ENCODE measurements at regions not wholly inside any gene's neighbourhood (a gene's known extent, or its start where the extent isn't known, plus 50 kb on each side); places are given as distances from the start of the nearest gene placed in this dataset.

- TF ChIP-seq CTCF (IDR thresholded peaks at IDR 0.05) (no peak), ZNF121 (CRISPR knock-in tag; IDR thresholded peaks at IDR 0.05) (no peak), FOXP1 (CRISPR knock-in tag; IDR thresholded peaks at IDR 0.05; ENCODE audit: borderline replicate concordance) (no peak), OVOL2 (CRISPR knock-in tag; IDR thresholded peaks at IDR 0.05; ENCODE audit: borderline replicate concordance) (no peak), USF2 (CRISPR knock-in tag; IDR thresholded peaks at IDR 0.05) (no peak), STAT6 (CRISPR knock-in tag; conservative IDR thresholded peaks at IDR 0.05; ENCODE audit: low read depth) (no peak), MAX (CRISPR knock-in tag; IDR thresholded peaks at IDR 0.05) (no peak), ESRRA (CRISPR knock-in tag; IDR thresholded peaks at IDR 0.05; ENCODE audit: borderline replicate concordance) (no peak), ATF2 (CRISPR knock-in tag; IDR thresholded peaks at IDR 0.05; ENCODE audit: borderline replicate concordance, low read depth) (no peak)
These were observed 73.0 kb upstream of the IL6 start for GRCh38 chr7:22653951-22654350.

Data from WTC11 (cell line).